Activated CD4-positive, alpha-beta T cell treated with anti-CD3 and anti-CD28 coated beads, Interleukin-2, amount 50 U/mL, for 16 hours (primary cell): ENCODE measurements at regions not wholly inside any gene's neighbourhood (a gene's known extent, or its start where the extent isn't known, plus 50 kb on each side); places are given as distances from the start of the nearest gene placed in this dataset.
"Not testable (repeated sequence)": the region's sequence is repeated elsewhere in the genome, so short reads cannot be mapped to it uniquely, and the experiment has no call there.

Source experiments
- DNase-seq: peaks from one replicate; pipeline ENCODE4 v3.0.0-alpha.2; 2020

GRCh38 chr3:6657591-6657990, 203.3 kb upstream of the GRM7 start:
- no peak for DNase-seq

DNA sequence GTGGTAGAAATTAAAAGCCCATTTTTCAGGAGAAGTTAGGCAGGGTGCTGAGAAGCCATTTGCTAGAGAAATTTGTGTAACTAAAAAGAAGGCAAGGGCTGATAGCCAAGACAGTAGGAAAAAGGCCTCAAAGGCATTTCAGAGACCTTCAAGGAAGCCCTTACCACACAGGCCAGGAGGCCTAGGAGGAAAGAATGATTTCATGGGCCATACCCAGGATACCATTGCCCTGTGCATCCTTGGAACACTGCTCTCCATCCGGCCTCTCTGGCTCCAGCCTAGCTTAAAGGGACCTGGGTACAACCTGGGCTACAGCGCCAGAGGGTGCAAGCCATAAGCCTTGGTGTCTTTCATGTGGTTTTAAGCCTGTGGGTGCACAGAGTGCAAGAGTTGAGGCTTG, 193.6 kb upstream of the GRM7 start:
- DNase-seq, result no peak

DNA sequence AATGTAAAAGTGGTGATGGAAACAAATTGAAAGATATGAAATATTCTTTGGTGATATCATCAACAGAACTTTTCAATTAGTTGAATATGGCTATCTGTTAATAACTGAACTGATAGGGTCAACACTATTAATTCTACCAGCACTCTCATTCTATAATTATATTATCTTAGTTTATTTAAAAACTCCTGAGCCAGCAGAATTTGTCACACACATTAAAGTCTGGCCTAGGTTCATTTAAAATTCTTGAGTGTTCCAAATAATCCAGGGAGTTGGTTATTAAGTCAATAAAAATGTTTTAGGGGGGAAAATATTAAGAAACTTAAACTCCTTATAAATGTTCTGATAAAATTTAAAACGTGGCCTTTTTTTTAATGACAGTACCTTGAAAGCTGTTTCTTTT, 189.6 kb upstream of the GRM7 start:
- no peak for DNase-seq

DNA sequence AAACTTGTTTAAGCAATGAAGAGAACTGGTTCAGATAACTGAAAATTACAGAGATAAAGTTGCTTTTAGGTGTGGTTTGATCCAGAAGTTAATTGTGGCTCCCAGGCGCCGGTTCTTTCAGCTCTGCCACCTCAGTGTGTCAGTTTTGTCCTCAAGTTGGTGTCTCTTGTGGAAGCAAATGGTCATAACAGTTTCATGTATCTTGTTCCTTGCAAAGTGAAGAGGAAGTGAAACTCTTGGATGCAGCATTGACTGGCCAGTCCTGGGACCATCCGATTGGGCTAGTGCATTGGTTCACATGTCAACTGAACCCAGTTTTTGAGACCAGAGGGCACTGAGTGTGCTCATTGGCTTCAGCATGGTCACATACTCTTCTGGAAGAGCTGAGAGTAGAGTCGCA, 181.4 kb upstream of the GRM7 start:
- DNase-seq, result no peak

GRCh38 chr3:6680119-6680806, 180.7 kb upstream of the GRM7 start:
- no peak for DNase-seq

GRCh38 chr3:6697285-6697684, 163.6 kb upstream of the GRM7 start:
- no peak for DNase-seq

DNA sequence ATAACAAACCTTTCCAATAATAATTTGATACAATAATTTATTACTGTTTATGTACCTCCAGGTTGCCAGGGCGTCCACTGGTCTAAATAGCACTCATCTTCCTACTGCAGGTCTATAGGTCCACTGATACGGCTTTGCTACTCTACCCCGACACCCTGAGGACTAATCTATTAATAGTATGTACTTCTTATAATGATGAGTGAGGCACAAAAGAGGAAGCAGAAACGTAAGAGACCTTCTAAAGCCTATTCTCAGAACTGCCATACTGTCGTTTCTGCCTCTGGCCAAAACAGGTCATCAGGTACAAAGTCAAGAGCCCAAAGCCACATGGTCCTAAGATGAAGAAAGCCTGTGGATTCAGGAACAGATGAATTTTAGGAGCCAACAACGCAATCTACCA, 163.2 kb upstream of the GRM7 start:
- no peak for DNase-seq

GRCh38 chr3:6704817-6705216, 156.1 kb upstream of the GRM7 start:
- not testable (repeated sequence) for DNase-seq

GRCh38 chr3:6706777-6707176, 154.1 kb upstream of the GRM7 start:
- DNase-seq, result no peak

GRCh38 chr3:6709178-6709577, 151.7 kb upstream of the GRM7 start:
- DNase-seq, result no peak

- no peak for DNase-seq
Measured at GRCh38 chr3:6714962-6715361, 146.0 kb upstream of the GRM7 start.

- no peak for DNase-seq
Measured at GRCh38 chr3:6716420-6716819, 144.5 kb upstream of the GRM7 start.

GRCh38 chr3:6717026-6717943, 143.6 kb upstream of the GRM7 start:
- DNase-seq, result no peak

DNA sequence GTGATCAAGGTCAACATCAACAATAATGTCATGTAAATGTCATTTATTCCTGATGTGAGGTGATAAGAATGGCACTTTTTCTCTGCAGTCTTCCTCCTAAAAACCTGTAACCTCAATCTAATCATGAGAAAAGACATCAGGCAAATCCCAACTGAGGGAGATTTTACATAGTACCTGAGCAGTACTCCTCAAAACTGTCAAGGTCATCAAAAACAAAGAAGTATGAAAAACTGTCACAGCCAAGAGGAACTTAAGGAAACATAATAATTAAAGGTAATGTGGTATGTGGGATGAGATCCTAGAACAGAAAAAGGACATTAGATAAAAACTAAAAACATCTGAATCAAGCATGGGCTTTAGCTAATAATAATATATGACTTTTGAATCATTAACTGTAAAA, 140.9 kb upstream of the GRM7 start:
- no peak for DNase-seq

- DNase-seq, result no peak
Measured at GRCh38 chr3:6721491-6721890, 139.4 kb upstream of the GRM7 start.

- no peak for DNase-seq
Measured at GRCh38 chr3:6723205-6723604, 137.7 kb upstream of the GRM7 start.

DNA sequence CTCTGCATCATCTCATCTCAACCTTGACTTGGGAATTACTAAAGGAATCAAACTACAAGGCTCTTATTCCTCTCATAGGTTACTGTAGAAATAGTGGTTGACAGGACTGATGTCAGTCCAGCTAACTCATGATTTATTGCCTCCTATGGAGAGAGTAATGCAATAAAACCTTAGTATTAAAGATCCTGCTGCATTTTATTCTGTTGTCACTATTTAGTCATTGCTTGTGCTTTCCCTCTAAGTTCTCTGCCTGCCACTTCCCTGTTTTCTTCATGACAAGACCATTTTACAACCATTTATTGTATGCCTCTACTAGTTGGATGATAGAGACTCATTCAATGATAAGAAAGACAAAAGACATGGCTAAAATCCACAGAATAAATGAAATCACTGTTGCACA, 134.1 kb upstream of the GRM7 start:
- DNase-seq, result no peak

- DNase-seq, result no peak
Measured at GRCh38 chr3:6732807-6733206, 128.1 kb upstream of the GRM7 start.

DNA sequence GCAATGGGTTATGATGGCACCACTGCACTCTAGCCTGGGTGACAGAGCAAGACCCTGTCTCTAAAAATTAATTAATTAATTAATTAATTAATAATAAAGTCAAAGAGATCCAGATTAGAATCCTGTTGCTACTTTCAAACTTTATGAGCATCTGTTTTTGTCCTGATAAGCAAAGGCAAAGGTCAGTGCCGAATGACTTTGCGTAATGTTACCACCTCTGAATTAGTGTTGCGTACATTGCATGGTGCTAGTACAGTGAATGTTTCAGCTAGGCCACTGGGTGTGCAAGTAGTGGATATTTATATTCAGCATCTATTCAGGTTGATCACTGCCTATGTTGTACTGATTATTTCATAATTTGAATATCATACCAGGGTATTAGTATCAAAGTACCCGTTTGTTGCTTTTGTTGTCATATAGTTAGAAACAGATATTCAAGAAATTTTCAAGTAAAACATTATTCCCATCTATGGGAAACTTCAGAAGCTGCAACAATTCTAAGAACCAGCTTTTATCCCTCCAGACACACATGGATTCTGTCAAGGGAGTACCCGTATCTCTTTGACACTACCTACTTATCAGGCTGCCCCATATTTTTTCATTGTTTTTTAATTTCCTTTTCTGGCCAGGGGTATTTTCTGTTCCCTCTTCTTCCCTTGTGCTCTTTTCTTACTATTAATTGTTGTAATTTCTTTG, 127.1 kb upstream of the GRM7 start:
- no peak for DNase-seq

DNA sequence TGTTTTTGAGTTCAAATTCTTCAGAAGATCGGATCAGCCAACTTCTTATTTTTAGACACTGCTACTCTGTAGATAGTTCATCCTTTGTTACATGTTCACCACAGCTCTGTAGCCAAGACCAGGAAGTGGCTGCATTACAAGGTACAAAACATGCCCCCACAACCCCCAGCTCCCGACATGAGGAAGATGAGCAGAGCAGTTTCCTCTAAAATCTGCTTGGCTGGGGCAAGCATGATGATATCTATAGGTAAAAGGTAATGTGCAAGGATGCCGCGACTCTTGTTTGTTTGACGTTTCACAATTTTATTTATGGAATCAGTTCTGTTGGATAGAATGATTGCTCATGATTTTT, 126.5 kb upstream of the GRM7 start:
- no peak for DNase-seq

- no peak for DNase-seq
Measured at GRCh38 chr3:6736836-6737629, 123.9 kb upstream of the GRM7 start.

DNA sequence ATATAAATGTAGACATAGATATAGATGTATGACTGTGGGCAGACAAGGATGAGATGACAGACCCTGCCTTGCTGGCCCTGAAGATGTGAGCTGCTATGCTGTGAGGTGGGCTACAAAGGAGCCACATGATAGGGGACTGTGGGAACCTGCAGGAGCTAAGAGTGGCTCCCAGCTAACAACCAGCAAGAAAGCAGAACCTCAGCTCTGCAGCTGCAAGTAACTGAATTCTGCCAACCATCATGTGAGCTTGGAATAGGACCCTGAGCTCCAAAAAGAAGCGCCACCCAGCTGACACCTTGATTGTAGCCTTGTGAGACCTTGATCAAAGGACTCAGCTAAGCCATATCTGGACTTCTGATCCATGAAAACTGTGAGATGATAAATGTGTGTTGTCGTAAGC, 123.3 kb upstream of the GRM7 start:
- no peak for DNase-seq

DNA sequence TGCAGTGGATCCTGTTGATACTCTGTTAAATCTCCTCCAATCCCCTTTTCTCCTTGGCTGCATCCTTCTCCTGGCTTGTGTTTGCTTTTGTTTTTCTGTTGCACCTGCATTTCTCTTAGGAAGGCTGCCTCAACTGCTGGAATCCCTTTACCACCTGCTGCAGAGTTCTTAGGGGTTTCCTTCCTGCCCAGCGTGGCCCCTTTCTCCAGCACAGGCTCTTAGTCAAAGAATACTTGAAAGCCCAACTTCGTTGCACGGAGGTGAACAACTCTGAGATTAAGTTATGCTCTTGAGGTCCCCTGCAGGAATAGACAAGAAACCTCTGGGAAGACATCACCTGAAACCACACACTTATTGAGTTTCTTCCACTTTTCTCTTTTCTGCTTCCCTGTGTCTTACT, 121.6 kb upstream of the GRM7 start:
- DNase-seq, result no peak
